GM12892 (cell line): ENCODE measurements at regions not wholly inside any gene's neighbourhood (a gene's known extent, or its start where the extent isn't known, plus 50 kb on each side); places are given as distances from the start of the nearest gene placed in this dataset.

Experiments
- POLR2A ChIP-seq: IDR thresholded peaks from 2 replicates; pipeline ENCODE4 v1.6.1; 2011; ENCODE audit warnings: low read depth, low read length, control low read depth
- POLR2AphosphoS5 ChIP-seq: IDR thresholded peaks from 2 replicates; pipeline ENCODE4 v1.6.1; 2011; ENCODE audit warnings: low read depth, low read length, control low read depth
- TAF1 ChIP-seq: IDR thresholded peaks from 2 replicates; pipeline ENCODE4 v1.6.1; 2011; ENCODE audit warnings: low read depth, mild to moderate bottlenecking, control low read depth, low read length, borderline replicate concordance

DNA sequence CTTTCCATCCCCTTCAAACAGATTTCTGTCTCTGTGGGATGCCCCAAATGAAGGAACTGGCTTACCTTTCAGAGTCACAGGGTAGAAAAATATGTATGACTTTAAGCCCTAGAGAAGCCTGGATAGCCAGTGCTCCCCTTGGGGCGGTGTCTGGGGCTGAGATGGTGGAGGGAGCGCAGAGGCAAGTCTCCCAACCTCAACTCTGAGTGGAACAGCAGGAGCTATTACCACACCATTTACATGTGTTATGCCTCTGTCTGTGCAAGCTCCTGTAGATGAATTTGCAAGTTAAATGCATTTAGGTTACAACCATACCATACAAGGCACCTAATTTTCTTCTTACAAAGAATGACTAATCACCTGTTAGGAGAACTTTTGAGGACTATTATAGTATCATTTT, 50.4 kb upstream of the CLMN start:
- TF ChIP-seq TAF1: no peak
- TF ChIP-seq POLR2AphosphoS5: no peak
- TF ChIP-seq POLR2A: no peak
